ENCODE measurements at regions not wholly inside any gene's neighbourhood (a gene's known extent, or its start where the extent isn't known, plus 50 kb on each side); places are given as distances from the start of the nearest gene placed in this dataset.

- POLR2A ChIA-PET: no interaction called here
- peaks cover 44% of the 10 kb centered on the region for H3K27me3 Mint-ChIP-seq (ENCODE audit: low read depth)
Observed at GRCh38 chr10:75293446-75293820, 57.7 kb upstream of the COMTD1 start.

More at GRCh38 chr10:75293446-75293820, 57.7 kb upstream of the COMTD1 start:
- Mint-ChIP-seq H3K4me1 (0 out of 2 replicates have a peak, but pooled peaks cover 2% of the 10 kb centered on the region), H3K4me3 (no peak overlapping the region), H3K36me3 (no peaks in the 10 kb centered on the region), H3K9me3 (peaks cover 18% of the 10 kb centered on the region), H3K27ac (no peak overlapping the region)
- CTCF ChIA-PET: interaction anchor here (0.6 to 2.5 kb wide), 3 partner anchors 9 to 611 kb away, joined by 3 to 15 read pairs (median 5); no protein-coding TSS in a partner anchor
- DNase-seq (ENCODE audit: low spot score): no peak
- ATAC-seq: no peak
- TF ChIP-seq ZNF317 (CRISPR knock-in tag; IDR thresholded peaks at IDR 0.05; ENCODE audit: borderline replicate concordance, low read depth): no peak
- TF ChIP-seq GTF2I (CRISPR knock-in tag; conservative IDR thresholded peaks at IDR 0.05): no peak
- no peak for TF ChIP-seq ZMAT4 (CRISPR knock-in tag; IDR thresholded peaks at IDR 0.05)
- no peak for TF ChIP-seq ZNF281 (CRISPR knock-in tag; IDR thresholded peaks at IDR 0.05)
- no peak for TF ChIP-seq MLX (CRISPR knock-in tag; IDR thresholded peaks at IDR 0.05)
- no peak for TF ChIP-seq PRDM15 (CRISPR knock-in tag; IDR thresholded peaks at IDR 0.05)
- TF ChIP-seq E2F5 (CRISPR knock-in tag; IDR thresholded peaks at IDR 0.05): no peak
- TF ChIP-seq ETV6 (CRISPR knock-in tag; IDR thresholded peaks at IDR 0.05): no peak
- TF ChIP-seq PRRX2 (CRISPR knock-in tag; IDR thresholded peaks at IDR 0.05): no peak
